ENCODE measurements at regions not wholly inside any gene's neighbourhood (a gene's known extent, or its start where the extent isn't known, plus 50 kb on each side); places are given as distances from the start of the nearest gene placed in this dataset.

DNA sequence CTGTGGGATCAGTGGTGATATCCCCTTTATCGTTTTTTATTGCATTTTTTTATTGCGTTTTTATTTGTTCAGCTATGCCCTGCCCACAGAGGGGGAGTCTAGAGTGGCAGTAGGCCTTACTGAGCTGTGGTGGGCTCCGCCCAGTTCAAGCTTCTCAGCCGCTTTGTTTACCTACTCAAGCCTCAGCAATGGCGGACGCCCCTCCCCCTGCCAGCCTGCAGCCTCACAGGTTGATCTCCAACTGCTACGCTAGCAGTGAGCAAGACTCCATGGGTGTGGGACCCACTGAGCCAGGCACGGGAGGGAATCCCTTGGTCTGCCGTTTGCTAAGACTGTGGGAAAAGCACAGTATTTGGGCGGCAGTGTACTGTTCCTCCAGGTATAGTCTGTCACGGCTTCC, 500.6 kb upstream of the MCTP2 start:
- Histone ChIP-seq H3K4me2 (no peak overlapping the region), H3K27ac (no peak overlapping the region), H3K4me3 (no peak overlapping the region), H3K9me3 (peaks cover 10% of the 10 kb centered on the region), H4K20me1 (no peaks in the 10 kb centered on the region), H3K9ac (no peak overlapping the region), H3K36me3 (no peaks in the 10 kb centered on the region), H3K27me3 (no peaks in the 10 kb centered on the region), H3K4me1 (no peaks in the 10 kb centered on the region)
- TF ChIP-seq Cebpa-rat (IDR thresholded peaks at IDR 0.05), result no peak

- no peaks in the 10 kb centered on the region for H4K20me1 ChIP-seq
- H3K36me3 ChIP-seq, result no peaks in the 10 kb centered on the region
- no peak overlapping the region for H3K4me3 ChIP-seq
- no peaks in the 10 kb centered on the region for H3K27me3 ChIP-seq
- no peak for TF ChIP-seq Cebpa-rat (IDR thresholded peaks at IDR 0.05)
- H3K9ac ChIP-seq, result no peak overlapping the region
- no peak overlapping the region for H3K27ac ChIP-seq
- H3K4me2 ChIP-seq, result no peak overlapping the region
- H3K4me1 ChIP-seq, result no peaks in the 10 kb centered on the region
- H3K9me3 ChIP-seq, result no peaks in the 10 kb centered on the region
Measured at GRCh38 chr15:93722165-93722564, 509.2 kb upstream of the MCTP2 start.

GRCh38 chr15:93720607-93721006, 510.8 kb upstream of the MCTP2 start:
- H3K27ac ChIP-seq, result no peak overlapping the region
- no peak overlapping the region for H3K9ac ChIP-seq
- no peaks in the 10 kb centered on the region for H4K20me1 ChIP-seq
- no peak overlapping the region for H3K4me3 ChIP-seq
- TF ChIP-seq Cebpa-rat (IDR thresholded peaks at IDR 0.05), result no peak
- H3K27me3 ChIP-seq, result no peaks in the 10 kb centered on the region
- no peaks in the 10 kb centered on the region for H3K4me1 ChIP-seq
- no peaks in the 10 kb centered on the region for H3K36me3 ChIP-seq
- no peaks in the 10 kb centered on the region for H3K9me3 ChIP-seq
- H3K4me2 ChIP-seq, result no peak overlapping the region

GRCh38 chr15:93719921-93720351, 511.4 kb upstream of the MCTP2 start:
- no peak overlapping the region for H3K27ac ChIP-seq
- no peak for TF ChIP-seq Cebpa-rat (IDR thresholded peaks at IDR 0.05)
- no peak overlapping the region for H3K4me3 ChIP-seq
- no peaks in the 10 kb centered on the region for H3K4me1 ChIP-seq
- H4K20me1 ChIP-seq, result no peaks in the 10 kb centered on the region
- no peak overlapping the region for H3K9ac ChIP-seq
- no peaks in the 10 kb centered on the region for H3K36me3 ChIP-seq
- H3K4me2 ChIP-seq, result no peak overlapping the region
- no peaks in the 10 kb centered on the region for H3K27me3 ChIP-seq
- no peaks in the 10 kb centered on the region for H3K9me3 ChIP-seq

GRCh38 chr15:93716615-93717231, 514.6 kb upstream of the MCTP2 start:
- no peak overlapping the region for H3K4me2 ChIP-seq
- H4K20me1 ChIP-seq, result no peaks in the 10 kb centered on the region
- no peak overlapping the region for H3K27ac ChIP-seq
- TF ChIP-seq Cebpa-rat (IDR thresholded peaks at IDR 0.05), result no peak
- H3K36me3 ChIP-seq, result no peaks in the 10 kb centered on the region
- no peak overlapping the region for H3K9ac ChIP-seq
- no peaks in the 10 kb centered on the region for H3K27me3 ChIP-seq
- H3K4me3 ChIP-seq, result no peak overlapping the region
- H3K9me3 ChIP-seq, result no peaks in the 10 kb centered on the region
- H3K4me1 ChIP-seq, result no peaks in the 10 kb centered on the region

DNA sequence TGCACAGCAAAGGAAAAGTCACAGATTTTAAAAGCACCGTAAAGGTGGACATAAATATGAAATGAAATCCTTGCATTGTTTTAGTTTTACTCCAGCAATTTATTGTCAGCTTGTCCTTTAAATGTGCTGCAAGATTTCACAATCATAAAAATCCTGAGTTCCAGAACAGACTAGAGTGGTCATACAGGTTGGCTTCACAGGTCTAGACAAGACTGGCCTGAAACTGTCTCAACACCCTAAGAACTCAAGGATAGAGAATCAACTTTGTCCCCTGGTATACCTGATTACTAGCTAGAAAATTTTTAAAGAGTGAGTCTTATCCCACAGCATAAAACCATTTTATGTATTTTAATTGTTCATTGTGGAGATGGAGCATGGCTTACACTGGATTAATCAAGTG, 521.7 kb upstream of the MCTP2 start:
- H3K4me1 ChIP-seq, result no peaks in the 10 kb centered on the region
- no peak for TF ChIP-seq Cebpa-rat (IDR thresholded peaks at IDR 0.05)

GRCh38 chr15:93708724-93709445, 522.5 kb upstream of the MCTP2 start:
- Histone ChIP-seq H3K27me3 (no peaks in the 10 kb centered on the region), H3K27ac (no peak overlapping the region), H3K4me3 (no peak overlapping the region), H3K4me2 (no peak overlapping the region), H3K9me3 (no peaks in the 10 kb centered on the region), H4K20me1 (no peaks in the 10 kb centered on the region), H3K9ac (no peak overlapping the region), H3K4me1 (no peaks in the 10 kb centered on the region), H3K36me3 (no peaks in the 10 kb centered on the region)
- no peak for TF ChIP-seq Cebpa-rat (IDR thresholded peaks at IDR 0.05)

More for the DNA sequence above, 521.7 kb upstream of the MCTP2 start:
- H3K9me3 ChIP-seq, result no peaks in the 10 kb centered on the region
- H3K9ac ChIP-seq, result no peak overlapping the region
- H3K4me2 ChIP-seq, result no peak overlapping the region
- H3K27me3 ChIP-seq, result no peaks in the 10 kb centered on the region
- H4K20me1 ChIP-seq, result no peaks in the 10 kb centered on the region
- H3K4me3 ChIP-seq, result no peak overlapping the region
- H3K27ac ChIP-seq, result no peak overlapping the region
- no peaks in the 10 kb centered on the region for H3K36me3 ChIP-seq

DNA sequence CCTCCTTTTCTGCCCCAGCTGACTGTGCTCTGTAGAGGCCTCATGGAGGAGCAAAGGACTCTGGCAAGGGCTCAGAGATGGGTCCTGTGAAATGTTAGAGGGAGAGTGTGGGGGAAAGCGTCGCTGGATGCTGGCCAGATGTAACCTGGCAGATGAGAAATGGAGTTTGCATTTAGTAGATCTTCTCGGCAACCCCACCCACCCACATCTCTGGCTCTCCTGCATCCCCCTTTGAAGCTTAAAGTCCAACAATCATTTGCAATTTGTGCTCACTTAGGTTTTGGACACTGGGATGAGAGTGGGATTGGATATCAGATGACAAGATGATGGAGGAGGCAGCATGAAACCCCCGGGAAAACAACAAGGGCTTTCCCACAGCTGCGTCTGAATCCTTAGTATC, 523.6 kb upstream of the MCTP2 start:
- no peak overlapping the region for H3K9ac ChIP-seq
- H3K4me2 ChIP-seq, result no peak overlapping the region
- no peak overlapping the region for H3K4me3 ChIP-seq
- H3K4me1 ChIP-seq, result no peaks in the 10 kb centered on the region
- H3K27me3 ChIP-seq, result no peaks in the 10 kb centered on the region
- H4K20me1 ChIP-seq, result no peaks in the 10 kb centered on the region
- H3K27ac ChIP-seq, result no peak overlapping the region
- no peaks in the 10 kb centered on the region for H3K36me3 ChIP-seq
- TF ChIP-seq Cebpa-rat (IDR thresholded peaks at IDR 0.05), result no peak
- no peaks in the 10 kb centered on the region for H3K9me3 ChIP-seq

DNA sequence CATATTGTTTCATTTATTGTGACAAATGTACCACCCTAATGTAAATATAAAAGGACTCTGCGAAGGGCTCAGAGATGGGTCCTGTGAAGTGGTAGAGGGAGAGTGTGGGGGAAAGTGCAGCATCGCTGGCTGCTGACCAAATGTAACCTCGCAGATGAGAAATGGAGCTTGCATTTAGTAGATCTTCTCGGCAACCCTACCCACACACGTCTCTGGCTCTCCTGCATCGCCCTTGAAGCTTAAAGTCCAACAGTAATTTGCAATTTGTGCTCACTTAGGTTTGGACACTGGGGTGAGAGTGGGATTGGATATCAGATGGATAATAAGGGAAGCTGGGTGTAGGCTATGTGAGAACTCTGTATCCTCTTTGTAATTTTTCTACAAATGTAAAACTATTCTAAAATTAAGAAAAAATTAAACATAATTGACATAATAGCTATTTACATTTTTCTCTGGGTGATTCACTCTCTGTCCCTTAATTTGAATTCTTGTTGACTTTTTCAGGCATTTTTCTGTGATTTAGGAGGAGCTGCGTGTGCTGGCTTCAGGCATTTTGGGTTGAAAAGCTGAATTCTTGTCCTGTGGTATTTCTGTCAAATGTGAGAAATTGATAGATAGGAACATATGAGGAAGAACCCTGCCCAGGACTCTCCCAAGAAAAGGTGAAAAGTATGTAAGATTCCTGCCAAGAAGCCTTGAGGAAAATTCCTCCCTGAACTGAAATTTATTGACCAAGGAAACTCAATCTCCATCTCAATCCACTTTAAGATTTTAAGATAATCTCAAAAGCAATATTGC, 524.7 kb upstream of the MCTP2 start:
- no peak for TF ChIP-seq Cebpa-rat (IDR thresholded peaks at IDR 0.05)
- no peaks in the 10 kb centered on the region for H3K4me1 ChIP-seq
- no peak overlapping the region for H3K27ac ChIP-seq
- no peak overlapping the region for H3K9ac ChIP-seq
- no peaks in the 10 kb centered on the region for H3K9me3 ChIP-seq
- no peak overlapping the region for H3K4me2 ChIP-seq
- H3K27me3 ChIP-seq, result no peaks in the 10 kb centered on the region
- no peaks in the 10 kb centered on the region for H3K36me3 ChIP-seq
- H4K20me1 ChIP-seq, result no peaks in the 10 kb centered on the region
- H3K4me3 ChIP-seq, result no peak overlapping the region
